Stimulated activated CD4-positive, alpha-beta T cell treated with anti-CD3 and anti-CD28 coated beads, TNF-alpha, amount 100 ng/mL, for 4 hours (primary cell): ENCODE measurements at regions not wholly inside any gene's neighbourhood (a gene's known extent, or its start where the extent isn't known, plus 50 kb on each side); places are given as distances from the start of the nearest gene placed in this dataset.

Source experiments
- DNase-seq, 3 experiments: peaks; one replicate each; pipeline ENCODE4 v3.0.0-alpha.2; 2020; ENCODE audit warnings: low read depth in 3 of 3

- no peak for DNase-seq
Observed at GRCh38 chr2:239537633-239538356, 137.0 kb upstream of the HDAC4 start.

GRCh38 chr2:239536186-239536585 lies 135.4 kb upstream of the HDAC4 start:
- no peak for DNase-seq

GRCh38 chr2:239535413-239536144 lies 134.8 kb upstream of the HDAC4 start:
- DNase-seq: no peak

GRCh38 chr2:239534581-239535412 lies 134.0 kb upstream of the HDAC4 start:
- no peak for DNase-seq

GRCh38 chr2:239533569-239534316 lies 132.9 kb upstream of the HDAC4 start:
- no peak for DNase-seq

- no peak for DNase-seq
Observed at GRCh38 chr2:239532859-239533258, 132.0 kb upstream of the HDAC4 start.

- no peak for DNase-seq
Observed at GRCh38 chr2:239532250-239532649, 131.4 kb upstream of the HDAC4 start.

GRCh38 chr2:239531456-239532241 lies 130.8 kb upstream of the HDAC4 start:
- no peak for DNase-seq

- no peak for DNase-seq
Observed at GRCh38 chr2:239530749-239531316, 130.0 kb upstream of the HDAC4 start.

- no peak for DNase-seq
Observed at GRCh38 chr2:239529313-239530015, 128.6 kb upstream of the HDAC4 start.

- DNase-seq: no peak
Observed at GRCh38 chr2:239528883-239529282, 128.1 kb upstream of the HDAC4 start.

GRCh38 chr2:239528146-239528545 lies 127.3 kb upstream of the HDAC4 start:
- DNase-seq: no peak

GRCh38 chr2:239526666-239527415 lies 126.0 kb upstream of the HDAC4 start:
- no peak for DNase-seq

GRCh38 chr2:239526038-239526437 lies 125.2 kb upstream of the HDAC4 start:
- DNase-seq: no peak

- DNase-seq: no peak
Observed at GRCh38 chr2:239523954-239524330, 123.1 kb upstream of the HDAC4 start.

GRCh38 chr2:239523147-239523953 lies 122.5 kb upstream of the HDAC4 start:
- no peak for DNase-seq

- no peak for DNase-seq
Observed at GRCh38 chr2:239522740-239523119, 121.9 kb upstream of the HDAC4 start.

GRCh38 chr2:239522002-239522739 lies 121.4 kb upstream of the HDAC4 start:
- DNase-seq: no peak
